ENCODE measurements at regions not wholly inside any gene's neighbourhood (a gene's known extent, or its start where the extent isn't known, plus 50 kb on each side); places are given as distances from the start of the nearest gene placed in this dataset.
"Not testable (repeated sequence)": the region's sequence is repeated elsewhere in the genome, so short reads cannot be mapped to it uniquely, and the experiment has no call there.

DNA sequence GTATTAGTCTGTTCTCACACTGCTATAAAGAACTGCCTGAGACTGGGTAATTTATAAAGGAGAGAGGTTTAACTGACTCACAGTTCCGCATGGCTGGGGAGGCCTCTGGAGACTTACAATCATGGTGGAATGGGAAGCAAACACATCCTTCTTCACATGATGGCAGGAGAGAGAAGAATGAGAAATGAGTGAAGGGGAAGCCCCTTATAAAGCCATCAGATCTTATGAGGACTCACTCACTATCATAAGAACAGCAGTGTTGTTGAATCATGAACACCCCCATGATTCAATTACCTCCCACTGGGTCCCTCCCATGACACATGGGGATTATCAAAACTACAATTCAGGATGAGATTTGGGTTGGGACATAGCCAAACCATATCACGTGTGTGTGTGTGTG lies 1764.4 kb upstream of the SEL1L start:
- DNase-seq (ENCODE audit: low read depth) = not testable (repeated sequence)

DNA sequence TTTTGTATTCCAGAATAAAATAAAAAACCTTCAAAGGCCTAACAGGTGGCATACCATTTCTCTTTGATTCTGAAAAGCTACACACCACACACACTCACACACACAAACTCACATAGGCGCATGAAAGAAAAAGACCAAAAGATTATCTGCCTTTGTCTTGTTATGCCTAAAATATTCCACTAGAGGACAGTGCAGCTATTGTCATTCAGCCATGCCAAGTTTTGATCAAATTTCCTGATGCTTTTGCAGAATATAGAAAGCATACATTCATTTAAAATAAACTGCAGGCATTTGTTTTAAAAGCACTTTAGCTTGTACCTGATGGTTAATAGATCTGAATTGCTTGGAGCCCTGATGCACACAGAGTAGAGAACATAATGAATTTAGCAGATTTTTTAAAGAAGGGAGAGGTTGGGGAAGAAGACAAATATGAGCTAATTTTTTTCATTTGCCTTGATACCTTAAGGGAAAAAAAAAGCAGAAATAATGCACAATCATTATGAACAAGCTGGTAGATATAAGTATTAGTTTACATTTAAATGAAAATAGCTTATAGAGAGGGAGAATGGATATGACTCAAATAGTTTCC lies 1766.9 kb upstream of the SEL1L start:
- DNase-seq (ENCODE audit: low read depth) = no peak

DNA sequence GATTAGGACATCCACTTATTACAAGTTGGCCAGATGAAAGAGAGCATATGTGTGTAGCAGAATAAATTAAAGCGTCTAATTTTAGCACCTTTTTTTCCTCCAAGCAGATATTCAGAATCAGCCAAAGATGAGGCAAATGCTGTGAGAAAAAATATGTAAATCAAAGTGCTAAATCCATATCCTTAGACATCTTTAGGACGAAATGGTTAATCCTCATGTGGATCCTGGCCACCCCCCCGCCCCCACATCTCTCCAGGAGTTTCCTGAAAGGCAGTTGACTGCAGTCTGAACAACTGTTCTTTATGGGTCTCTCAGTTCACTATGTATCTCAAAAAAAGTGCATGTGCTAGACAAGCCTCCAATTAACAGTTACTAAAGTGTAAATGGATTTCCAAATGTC lies 1768.1 kb upstream of the SEL1L start:
- DNase-seq (ENCODE audit: low read depth) = no peak

DNA sequence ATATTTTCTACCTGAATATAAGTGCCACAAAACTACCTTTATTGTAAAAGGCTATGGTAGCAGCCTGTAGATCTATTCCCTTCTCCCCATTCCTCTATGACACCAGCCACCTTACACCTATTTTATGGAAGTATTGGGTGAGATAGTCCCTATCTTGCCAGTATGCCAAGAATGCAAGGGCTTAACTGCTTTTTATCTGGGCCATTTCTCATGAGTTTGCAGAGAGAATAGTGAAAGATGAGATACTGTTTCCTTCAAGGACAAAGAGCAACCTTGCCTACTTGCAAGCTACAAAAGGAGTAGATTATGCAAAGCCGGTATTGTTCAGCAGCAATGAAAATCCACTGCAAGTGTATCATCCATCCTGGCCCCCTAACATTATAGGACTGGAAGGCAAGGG lies 1775.6 kb upstream of the SEL1L start:
- DNase-seq (ENCODE audit: low read depth) = no peak

DNA sequence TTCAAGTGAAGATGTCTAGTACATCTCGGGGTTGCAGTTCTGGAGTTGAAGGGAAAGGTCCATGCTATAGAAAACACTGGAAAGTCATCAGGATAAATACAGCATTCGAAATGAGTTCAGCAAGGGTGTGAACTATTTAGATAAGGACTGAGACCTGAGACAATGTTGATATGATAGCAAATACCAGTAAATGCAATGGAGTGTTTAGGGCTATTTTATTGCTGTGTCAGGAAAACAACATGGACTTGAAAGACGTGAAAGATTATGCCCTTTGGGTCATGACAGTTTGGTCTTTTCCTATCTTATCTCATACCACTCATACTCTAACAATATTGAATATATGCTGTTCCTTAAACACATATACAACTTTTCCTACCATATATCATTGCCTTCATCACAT lies 1776.2 kb upstream of the SEL1L start:
- DNase-seq (ENCODE audit: low read depth) = no peak

DNA sequence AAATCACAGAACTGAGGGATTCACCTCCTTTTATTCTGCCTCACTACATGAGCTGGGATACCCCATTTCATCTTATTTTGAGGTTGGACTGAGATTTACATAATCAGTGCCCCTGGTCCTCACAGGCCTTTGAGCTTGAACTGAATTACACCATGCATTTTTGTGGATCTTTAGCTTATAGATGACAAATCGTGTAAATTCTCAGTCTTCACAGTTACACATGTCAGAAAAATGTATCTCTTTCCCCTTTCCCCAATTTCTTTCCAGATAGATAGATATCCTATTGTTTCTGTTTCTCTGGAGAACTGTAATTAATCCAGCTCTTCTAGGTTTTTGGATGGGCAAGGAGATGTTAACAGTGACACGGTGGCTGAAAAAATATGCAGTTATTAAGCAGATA lies 1778.9 kb upstream of the SEL1L start:
- DNase-seq (ENCODE audit: low read depth) = no peak

DNA sequence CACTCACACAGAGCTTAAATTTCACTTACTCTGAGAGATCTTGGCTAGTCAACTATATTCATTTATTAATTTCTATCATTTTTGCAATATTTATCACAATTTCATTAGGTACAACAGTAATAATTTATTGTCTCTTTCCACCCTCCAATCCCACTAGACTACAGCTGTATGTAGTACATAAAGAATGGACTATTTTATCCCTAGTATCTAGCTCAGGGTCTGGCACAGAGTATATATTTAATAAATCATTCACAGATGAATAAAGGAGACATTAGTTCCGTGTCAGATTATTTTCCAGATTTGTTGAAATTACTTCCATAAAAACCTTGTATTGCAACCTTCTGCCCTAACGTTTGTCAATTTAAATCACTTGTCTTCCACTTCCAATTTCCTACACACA lies 1781.1 kb upstream of the SEL1L start:
- DNase-seq (ENCODE audit: low read depth) = no peak

DNA sequence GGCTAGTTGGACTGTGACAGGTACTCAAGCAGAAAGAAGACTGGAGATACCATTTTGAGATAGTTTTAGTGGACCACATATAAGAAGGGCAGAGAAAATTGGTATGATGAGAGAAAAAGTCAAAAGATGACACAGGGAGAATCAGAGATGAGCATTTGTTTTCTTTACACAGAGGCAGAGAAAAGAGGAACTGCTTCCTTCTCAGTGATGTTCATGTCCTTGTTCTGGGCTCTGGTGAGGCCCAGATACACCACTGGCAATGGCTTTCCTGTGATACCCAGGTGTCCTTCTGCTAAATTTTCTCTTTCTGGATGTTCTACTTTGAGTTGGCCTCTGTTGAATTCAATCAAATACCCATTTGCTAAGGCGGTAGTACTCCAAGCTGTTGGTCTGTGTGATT lies 1782.7 kb upstream of the SEL1L start:
- DNase-seq (ENCODE audit: low read depth) = no peak

DNA sequence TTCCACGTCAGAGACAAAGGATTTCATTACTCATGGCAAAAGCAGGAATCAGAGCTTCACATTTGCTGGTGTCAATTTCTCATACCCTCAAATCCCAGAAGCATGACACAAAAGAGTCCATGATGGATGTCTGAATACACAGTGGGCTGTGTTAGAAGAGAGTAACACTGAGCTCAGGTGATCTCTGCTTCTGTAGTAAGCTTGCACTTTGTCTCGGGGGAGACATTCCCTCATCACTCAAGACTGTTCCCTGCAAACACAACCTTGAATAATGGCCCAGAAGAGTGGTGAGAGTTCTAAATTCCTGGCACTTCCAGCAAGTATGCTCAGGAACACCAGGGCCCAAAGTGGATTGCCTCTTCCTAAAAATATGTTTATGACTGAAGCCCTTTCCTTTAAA lies 1787.2 kb upstream of the SEL1L start:
- no peak for DNase-seq (ENCODE audit: low read depth)

DNA sequence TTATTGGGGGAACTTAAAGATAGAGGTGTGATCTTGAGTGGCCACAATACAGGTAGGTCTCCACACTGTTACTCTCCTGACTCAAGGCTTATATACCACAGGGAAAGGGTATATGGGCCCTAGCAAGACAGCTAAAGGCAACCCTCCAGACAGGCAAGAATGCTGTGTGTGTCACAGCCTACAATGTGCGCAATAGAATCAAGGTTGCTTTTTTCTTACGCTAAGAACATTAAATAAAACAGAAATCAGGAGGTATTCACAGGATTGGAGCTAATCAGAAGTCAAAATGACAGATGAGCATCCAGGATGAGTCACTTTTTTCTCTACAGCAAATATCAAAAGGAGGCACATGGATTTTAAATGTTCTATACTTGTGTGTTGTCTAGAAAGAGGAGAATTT lies 1797.9 kb upstream of the SEL1L start:
- DNase-seq (ENCODE audit: low read depth) = no peak

DNA sequence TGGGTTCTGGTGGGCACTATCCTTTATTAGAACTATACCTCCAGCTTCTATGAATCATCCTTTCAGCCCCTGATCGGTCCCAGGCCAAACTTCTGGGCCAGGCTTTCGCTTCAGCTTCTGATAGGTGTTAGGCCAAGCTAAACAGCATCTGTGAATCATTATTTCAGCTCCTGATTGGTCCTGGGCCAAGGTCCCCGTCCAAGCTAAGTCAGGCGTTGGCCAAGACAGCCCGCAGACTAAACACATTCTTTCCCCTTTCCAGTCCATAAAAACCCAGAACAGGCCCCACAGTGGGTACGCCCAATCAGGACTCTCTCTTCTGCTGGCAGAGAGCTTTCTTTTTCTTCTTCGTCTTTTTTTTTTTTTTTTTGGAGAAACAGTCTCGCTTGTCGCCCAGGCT lies 1808.9 kb upstream of the SEL1L start:
- no peak for DNase-seq (ENCODE audit: low read depth)

DNA sequence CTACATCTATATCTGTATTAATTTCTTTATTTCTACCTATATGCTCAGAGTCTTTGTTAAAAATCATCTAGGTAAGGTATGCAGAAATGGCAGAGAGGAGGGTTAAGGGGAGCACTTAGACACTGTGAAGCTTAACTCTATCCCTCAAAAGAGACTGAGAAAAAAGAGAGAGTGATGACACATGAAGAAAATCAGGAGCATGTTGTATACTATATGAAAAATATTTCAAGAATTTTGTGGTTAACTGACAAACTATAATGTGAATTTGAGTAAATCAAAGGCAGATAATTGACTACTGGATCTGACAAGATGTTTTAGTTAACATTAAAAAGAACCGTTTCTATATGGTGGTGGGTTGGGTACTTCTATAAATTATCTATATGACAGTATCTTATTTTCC lies 1814.2 kb upstream of the SEL1L start:
- DNase-seq (ENCODE audit: low read depth) = no peak

DNA sequence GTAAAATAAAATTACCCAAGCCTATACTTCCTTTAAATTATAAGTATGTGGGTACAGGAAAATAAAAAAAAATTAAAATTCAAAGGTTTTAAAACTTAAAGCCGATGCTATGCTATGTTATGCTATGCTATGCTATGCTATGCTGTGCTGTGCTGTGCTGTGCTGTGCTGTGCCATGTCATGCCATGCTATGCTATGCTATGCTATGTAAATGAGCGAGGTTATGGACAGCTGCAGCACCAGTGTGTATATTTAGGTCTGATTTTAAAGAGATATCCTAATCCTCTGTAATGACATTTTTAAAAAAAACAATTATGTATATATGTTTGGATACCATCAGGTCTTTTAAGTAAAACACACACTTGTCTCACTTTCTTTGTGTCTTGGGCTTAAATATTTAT lies 1822.0 kb upstream of the SEL1L start:
- DNase-seq (ENCODE audit: low read depth) = no peak

DNA sequence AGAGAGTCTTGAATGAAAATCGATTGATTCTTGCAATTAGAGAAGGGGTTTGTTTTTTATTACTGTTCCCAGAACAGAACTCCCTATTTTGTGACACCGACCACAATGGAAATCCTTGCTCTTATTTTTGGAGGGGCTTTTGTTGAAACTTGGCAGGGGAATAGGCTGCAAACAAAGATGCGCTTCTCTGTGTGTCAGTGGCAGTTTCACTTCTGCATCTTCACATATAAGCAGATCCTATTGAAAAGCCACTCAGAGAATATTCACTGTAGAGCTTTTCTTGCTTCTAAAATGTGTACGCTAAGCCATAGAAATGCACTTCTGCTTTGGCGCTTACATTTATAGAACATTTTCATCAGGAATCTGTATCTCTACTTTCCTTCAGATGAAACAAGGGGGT lies 1822.4 kb upstream of the SEL1L start:
- no peak for DNase-seq (ENCODE audit: low read depth)

DNA sequence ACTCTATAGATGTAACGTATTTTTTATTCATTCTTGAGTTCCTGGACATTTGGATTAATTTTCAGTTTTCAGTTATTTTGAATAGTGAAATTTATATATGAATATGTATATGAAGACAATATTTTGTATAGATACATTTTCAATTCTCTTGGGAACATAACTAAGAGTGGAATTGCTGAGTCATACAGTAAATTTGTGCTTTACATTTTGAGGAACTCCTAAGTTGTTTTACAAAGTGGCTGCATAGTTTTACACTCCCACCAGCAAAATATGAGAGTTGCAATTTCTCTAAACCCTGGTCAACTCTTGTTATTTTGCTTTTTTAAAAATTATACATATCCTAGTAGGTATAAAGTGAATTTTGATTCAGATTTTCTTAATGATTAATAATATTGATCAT lies 1838.6 kb upstream of the SEL1L start:
- no peak for DNase-seq (ENCODE audit: low read depth)

DNA sequence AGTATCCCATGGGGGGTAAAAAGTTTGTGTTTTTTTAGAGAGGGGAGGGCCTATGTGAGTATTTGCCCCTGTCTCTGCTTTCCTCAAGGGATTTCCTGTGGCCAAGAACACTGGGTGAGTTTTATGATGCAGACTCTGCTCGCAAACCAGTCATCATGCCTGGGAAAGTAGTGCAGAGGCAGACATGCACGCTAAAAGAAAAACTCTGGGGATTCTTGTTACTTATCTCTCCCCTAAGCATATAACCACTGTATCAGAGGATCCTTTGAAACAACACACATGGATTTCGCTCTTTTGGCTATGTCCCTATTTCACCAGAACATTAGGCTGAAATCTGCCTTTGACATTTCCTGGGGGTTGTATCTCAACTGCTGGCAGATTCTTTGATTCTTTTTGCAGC lies 1845.8 kb upstream of the SEL1L start:
- no peak for DNase-seq (ENCODE audit: low read depth)

DNA sequence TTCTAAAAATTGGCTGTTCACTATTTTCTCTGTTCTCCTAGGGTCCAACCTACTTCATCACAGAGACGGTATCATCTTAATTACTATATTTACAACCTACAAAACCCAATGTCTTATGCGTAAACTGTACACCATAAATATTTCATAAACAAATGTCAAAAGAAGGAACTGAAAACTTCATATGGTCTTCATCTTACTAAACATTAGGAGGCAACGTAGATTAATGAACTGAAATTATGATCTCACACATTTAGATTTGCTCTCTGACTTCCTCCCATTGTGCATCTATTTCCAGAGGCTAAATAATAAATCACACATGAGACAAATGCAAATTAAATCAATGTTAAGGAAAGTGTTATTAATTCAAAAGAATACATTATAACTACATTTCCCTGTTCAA lies 1850.6 kb upstream of the SEL1L start:
- no peak for DNase-seq (ENCODE audit: low read depth)

DNA sequence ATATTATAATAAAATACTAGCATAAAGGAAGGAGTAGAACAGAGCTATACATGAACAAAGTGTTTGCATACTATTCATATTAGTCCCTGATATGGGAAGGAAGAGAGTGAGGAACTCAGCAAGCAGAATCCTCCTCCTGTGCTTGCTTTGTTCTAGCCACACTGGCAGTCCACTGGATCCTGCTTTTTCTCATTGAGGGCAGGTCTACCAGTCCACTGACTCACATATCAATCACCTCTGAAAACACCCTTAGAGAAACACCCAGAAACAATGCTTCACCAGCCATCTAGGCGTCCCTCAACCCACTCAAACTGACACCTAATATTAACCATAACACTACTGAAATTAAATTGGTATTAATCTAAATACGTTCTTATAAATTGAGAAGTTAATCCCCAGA lies 1861.7 kb upstream of the SEL1L start:
- no peak for DNase-seq (ENCODE audit: low read depth)

DNA sequence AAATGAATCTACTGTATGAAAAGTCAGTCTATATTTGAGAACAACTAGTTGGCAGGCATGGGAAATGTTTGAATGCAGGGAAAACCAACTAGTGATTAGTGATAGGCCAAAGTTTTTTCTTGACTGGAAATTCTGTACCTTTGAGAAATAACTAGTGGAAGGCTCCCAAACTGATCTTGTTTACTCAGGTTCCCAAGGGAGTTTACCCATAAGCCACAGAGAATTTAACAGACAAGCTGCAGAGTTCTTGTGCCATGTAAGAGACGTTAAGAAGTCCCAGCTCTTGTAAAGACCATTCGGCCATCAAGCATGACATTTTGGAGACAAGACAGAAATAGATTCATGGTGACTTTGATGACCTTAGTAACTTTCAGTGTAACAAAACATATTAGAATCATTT lies 1882.8 kb upstream of the SEL1L start:
- DNase-seq (ENCODE audit: low read depth) = no peak

DNA sequence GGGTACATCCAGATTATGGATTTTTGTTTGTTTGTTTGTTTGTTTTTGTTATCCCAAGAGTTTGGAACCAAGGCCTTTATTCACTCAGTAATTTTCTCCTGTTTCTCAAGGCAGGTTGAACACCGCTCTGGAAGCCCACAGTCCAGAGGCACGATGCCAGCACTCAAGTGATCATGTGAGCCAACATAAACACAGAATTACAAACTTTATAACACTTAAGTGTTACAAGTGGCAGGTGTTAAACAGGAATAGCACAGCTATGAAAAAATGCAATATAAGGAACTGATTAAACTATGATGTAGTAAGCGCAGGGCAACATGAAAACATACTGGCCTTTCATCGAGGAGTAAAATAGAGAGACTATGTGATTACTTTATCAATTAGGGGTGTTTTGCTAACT lies 1885.8 kb upstream of the SEL1L start:
- no peak for DNase-seq (ENCODE audit: low read depth)

DNA sequence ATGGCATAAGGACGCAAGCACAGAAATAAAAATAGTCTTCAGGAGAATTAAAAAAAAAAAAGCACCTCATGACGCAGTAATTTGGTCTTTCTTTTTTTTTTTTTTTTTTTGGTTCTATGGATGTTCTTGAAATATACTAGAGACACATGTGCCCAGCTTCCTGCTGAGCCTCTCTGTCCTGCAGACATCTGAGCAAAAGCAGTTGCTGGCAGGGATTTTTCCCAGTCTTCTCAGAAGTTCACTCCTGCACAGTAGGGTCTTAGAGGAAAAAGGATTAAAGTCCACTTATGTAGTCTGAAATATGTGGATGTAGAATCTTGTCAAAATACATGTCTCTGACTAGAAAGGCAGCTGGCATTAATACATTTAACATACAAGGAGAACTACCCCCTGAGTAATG lies 1888.1 kb upstream of the SEL1L start:
- no peak for DNase-seq (ENCODE audit: low read depth)

DNA sequence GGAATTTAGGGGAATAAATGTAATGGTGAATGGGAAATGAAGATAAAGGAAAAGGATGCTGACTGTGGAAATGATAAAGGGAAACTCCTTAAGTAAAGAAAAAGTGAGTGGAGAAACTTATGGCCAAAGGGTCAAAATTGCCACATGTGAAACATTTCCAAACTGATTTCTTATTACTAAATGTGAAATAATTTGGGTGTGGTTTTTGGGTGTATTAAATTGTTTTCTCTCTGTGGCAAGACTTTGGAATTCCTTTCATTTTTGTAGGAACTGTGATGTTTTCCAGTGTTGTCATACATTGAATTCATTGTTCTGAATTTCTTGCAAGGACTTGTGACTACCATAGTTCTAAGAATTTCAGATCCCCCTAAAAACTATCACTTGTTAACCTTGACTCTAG lies 1891.5 kb upstream of the SEL1L start:
- DNase-seq (ENCODE audit: low read depth) = no peak

DNA sequence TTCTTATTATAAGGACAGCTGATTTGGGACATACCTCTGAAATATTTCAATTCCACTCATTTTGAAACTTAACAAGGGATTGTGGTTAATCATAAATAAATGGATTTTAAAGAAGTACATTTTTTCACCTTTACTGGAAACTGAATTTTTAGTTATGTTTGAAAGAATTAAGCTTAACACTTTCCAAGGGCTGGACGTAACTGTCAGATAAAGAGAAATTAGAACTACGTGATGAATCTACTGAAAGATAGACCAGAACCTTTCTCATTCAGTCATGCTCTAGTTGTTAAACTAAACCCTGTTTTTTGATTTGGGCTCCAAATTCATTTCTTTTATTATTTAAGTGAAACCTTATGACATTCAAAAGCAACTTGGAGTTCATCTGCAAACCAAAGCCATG lies 1892.1 kb upstream of the SEL1L start:
- no peak for DNase-seq (ENCODE audit: low read depth)

DNA sequence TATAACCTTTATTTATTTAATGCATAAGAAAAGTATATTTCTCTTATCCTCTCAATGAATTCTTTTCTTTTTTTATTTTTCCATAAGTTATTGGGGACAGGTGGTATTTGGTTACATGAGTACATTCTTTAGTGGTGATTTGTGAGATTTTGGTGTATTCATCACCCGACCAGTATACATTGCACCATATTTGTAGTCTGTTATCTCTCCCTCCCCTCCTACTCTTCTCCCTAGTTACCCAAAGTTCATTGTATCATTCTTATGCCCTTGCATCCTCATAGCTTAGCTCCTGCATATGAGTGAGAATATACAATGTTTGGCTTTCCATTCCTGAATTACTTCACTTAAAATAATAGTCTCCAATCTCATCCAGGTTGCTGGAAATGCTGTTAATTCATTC lies 1900.0 kb upstream of the SEL1L start:
- no peak for DNase-seq (ENCODE audit: low read depth)

DNA sequence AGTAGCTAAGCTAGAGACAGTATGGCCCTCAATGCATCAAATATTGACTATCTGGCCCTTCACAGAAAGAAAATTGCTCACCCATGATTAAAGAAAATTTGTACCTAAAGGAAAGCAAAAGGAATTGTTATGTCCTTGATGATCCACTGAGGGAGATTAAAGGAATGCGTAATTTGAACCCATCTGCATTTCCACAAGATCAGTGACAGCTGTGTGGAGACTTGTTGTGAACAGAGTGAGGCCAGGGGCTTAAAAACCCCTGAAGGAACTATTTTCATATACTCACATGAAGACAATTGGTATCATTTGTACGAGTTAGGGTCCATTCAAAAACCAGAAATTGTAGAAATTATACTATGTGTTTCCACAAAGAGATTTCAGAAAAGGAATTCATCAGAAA lies 1908.1 kb upstream of the SEL1L start:
- no peak for DNase-seq (ENCODE audit: low read depth)
